HFF-Myc (cell line): ENCODE measurements at regions not wholly inside any gene's neighbourhood (a gene's known extent, or its start where the extent isn't known, plus 50 kb on each side); places are given as distances from the start of the nearest gene placed in this dataset.

Experiments
- DNase-seq: peaks from one replicate; pipeline ENCODE4 v3.0.0-alpha.2; 2011; ENCODE audit warnings: low read depth; ENCODE audit errors: extremely low read depth
- H3K4me3 ChIP-seq: replicated peaks from 2 replicates; pipeline ENCODE4 v1.5.1; 2011; ENCODE audit warnings: low read depth, mild to moderate bottlenecking, control low read depth, low read length
- TF ChIP-seq, protein P1 (sequence below): IDR thresholded peaks from 2 replicates; pipeline ENCODE4 v1.5.1; 2012; ENCODE audit warnings: mild to moderate bottlenecking, low read depth, low read length, control low read depth; ENCODE audit errors: missing control alignments

DNA sequence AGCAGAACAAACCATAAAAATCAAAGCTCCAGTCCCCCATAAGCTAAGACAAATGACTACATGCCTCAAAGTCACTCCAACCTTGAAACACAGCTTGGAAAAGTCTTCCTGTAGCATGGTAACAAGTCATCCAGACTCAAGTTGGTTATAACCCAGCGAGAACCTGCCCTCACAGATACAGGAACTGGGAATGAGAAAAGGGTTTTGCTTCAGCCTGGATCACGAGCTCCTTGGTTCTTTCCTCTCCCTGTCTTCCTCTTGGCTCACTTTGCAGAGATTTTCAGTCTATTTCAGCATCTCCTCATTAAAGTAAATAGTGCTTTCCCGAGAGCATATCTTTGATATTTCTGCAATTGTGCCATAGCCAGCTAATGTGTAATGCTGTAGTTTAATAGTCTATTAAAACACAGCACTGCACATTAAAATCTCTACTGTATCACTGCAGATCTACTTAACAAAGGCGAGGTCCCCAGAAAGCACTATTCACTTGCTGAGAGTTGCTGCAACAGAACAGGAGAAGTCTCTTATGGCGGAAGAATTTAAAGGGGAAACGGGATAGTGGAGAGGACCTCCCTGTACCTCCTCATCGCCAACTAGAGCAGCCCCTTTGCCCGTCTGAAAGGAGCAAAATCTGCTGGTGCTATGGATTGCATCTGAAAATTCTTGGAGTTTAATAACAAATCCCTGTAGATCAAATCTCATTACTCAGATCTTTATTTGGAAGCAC, 249.3 kb upstream of the GATB start:
- DNase-seq = no peak
- TF ChIP-seq, protein P1, sequence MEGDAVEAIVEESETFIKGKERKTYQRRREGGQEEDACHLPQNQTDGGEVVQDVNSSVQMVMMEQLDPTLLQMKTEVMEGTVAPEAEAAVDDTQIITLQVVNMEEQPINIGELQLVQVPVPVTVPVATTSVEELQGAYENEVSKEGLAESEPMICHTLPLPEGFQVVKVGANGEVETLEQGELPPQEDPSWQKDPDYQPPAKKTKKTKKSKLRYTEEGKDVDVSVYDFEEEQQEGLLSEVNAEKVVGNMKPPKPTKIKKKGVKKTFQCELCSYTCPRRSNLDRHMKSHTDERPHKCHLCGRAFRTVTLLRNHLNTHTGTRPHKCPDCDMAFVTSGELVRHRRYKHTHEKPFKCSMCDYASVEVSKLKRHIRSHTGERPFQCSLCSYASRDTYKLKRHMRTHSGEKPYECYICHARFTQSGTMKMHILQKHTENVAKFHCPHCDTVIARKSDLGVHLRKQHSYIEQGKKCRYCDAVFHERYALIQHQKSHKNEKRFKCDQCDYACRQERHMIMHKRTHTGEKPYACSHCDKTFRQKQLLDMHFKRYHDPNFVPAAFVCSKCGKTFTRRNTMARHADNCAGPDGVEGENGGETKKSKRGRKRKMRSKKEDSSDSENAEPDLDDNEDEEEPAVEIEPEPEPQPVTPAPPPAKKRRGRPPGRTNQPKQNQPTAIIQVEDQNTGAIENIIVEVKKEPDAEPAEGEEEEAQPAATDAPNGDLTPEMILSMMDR = no peak

DNA sequence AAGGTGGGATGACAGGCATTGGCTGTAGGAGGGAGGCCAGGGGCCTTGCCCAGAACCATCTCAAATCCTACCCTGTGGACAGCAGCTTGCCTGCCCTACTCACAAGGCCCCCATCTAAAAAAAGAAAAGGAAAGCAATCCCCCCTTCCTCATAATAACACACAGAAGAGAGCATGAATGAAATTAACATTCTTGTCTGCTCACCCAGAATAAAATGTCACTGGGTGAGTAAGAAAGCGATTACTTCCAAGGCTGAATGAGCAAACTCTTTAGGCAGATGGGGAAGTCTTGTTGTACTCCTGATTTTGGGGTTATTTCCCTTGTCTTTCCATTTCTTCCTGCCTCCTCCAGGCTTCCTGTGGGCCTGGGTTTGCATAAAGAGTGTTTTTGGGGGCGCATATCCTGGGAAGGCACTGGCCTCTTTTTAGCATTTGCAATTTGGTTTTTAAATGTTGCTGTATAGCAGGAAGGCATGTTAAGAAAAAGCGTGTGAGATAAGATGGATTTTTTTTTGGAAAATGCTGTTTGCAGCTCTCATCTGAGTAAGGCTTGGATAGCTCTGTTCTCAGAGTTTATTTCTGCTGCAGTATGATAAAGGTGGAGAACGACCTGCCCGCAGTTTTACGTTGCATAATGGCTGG, 248.3 kb upstream of the GATB start:
- TF ChIP-seq, protein P1 = no peak
- DNase-seq = no peak
- H3K4me3 ChIP-seq = no peak overlapping the region

More for the DNA sequence above, 249.3 kb upstream of the GATB start:
- no peak overlapping the region for H3K4me3 ChIP-seq

DNA sequence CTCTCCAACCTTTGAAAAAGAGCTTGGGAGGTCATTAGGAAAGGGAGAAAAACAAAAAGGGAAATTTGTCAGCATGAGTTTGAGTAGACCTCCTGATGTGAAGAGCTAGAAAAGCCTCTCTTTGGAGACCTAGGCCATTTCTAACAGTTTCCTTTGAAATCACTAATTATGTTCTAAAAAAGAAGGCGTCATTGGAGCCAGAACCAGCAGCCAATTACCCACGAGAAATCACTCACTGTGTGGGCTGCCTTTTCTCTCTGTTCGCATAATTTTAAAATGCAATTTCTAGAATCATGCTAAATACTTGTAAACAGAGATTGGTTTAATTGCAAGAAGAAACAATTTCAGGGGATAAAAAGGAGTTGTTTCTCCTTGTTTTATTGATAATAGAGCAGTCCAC, 246.3 kb upstream of the GATB start:
- H3K4me3 ChIP-seq = no peak overlapping the region
- DNase-seq = no peak
- TF ChIP-seq, protein P1 = no peak

DNA sequence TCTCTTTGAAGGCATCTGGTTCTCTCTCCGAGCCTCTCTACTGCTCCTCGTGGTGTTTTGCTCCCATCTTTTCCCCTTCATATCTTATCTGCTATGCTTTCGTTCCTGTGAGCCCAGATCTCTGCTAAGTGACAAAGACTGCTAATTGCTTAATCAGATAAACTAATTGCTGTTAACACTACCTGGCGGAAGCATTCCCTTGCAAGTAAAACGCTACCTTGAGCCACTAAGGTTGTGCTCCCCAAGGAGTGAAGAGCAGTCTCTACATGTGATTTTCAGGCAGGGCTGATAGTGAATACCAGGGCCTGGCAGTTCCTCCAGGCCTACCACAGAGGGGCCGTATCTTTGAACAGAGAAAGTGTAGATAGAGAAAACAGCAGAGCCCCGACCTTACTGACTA, 244.0 kb upstream of the GATB start:
- H3K4me3 ChIP-seq = no peak overlapping the region
- no peak for DNase-seq
- TF ChIP-seq, protein P1 = no peak

DNA sequence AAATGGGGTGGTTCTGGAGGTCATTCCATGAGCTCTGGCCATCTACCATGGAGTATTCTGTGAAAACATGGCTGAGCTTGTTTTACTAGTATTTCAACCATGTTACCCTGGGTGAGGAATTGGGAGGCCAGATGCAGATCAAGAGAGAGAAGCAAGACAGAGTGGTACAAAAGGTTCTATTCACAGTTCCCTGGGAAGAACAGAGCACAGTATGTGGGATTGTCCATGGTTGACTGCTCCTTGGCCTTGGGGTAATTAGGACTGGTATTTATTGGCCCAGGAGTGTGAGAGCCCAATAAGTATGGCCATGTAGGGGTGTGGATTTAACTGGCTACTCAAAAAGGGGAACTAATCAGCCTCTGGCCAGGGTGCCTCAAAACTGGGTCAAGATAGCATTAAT, 239.7 kb upstream of the GATB start:
- no peak for DNase-seq
- H3K4me3 ChIP-seq = no peak overlapping the region
- TF ChIP-seq, protein P1 = no peak

DNA sequence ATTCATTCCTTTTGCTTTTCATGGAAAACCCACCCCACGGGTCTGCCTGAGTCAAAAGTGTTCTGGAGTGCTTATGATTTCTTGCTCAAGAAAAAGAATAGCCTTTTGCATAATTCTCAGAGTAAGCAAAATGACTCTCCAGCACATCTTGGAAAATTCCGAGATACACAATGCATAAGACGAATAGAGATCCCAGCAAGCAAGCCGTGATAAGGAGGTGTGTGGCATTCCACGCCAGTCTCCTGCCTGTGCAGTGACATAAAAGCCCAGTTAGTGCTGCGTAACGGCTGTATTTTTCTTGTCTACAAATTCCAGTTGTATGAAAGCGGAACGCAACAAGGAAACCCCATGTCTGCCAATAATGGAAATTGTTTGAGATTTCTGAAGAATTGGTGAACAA, 237.9 kb upstream of the GATB start:
- DNase-seq = no peak
- H3K4me3 ChIP-seq = no peak overlapping the region
- TF ChIP-seq, protein P1 = no peak
